HCT116 (cell line): ENCODE measurements at regions not wholly inside any gene's neighbourhood (a gene's known extent, or its start where the extent isn't known, plus 50 kb on each side); places are given as distances from the start of the nearest gene placed in this dataset.

Experiments
- ATAC-seq: fragments of 200-7000 bp; cut with Tn5 transposase; 2 replicates; pipeline ENCODE4 v1.9.1; 2020; ENCODE audit warnings: mild to moderate bottlenecking, moderate library complexity
- BruUV-seq: library from RNA; stranded (reverse); fragments of 400-500 nt; replicated peaks from 2 replicates; lab custom pipeline; 2021; lab: Mats Ljungman, UMichigan
- CTCF ChIA-PET: fragments of 300-600 bp; sonication (Branson Sonifier 250); formaldehyde crosslinking; loops from one replicate; lab custom pipeline; 2021; ENCODE audit warnings: antibody characterized with exemption; lab: Charles Lee
- POLR2A ChIA-PET: fragments of 300-600, 350-600 bp; sonication (Branson Sonifier 250); formaldehyde crosslinking; loops from one replicate; lab custom pipeline; 2021; ENCODE audit warnings: antibody characterized with exemption; lab: Charles Lee
- RAD21 ChIA-PET, 2 experiments: fragments of 300-600 bp; sonication (Branson Sonifier 250); formaldehyde crosslinking; loops; one replicate each; lab custom pipeline; 2023; ENCODE audit warnings: low total read pairs in 2 of 2; ENCODE audit not compliant: uncharacterized antibody in 2 of 2, unreplicated experiment in 2 of 2, low non-redundant PET in 1 of 2; lab: Charles Lee
- DNase-seq: peaks from one replicate; pipeline ENCODE4 v3.0.0-alpha.2; 2010; ENCODE audit warnings: low read depth, low spot score
- H2AFZ ChIP-seq: fragments of 200-600 bp; shearing (Covaris generic), sonication (generic); 2 replicates; pipeline ENCODE4 v1.6.1; 2017; ENCODE audit warnings: low read depth, mixed run types, mixed read lengths, antibody characterized with exemption, low read length; ENCODE audit not compliant: poor library complexity, severe bottlenecking
- H3K27ac ChIP-seq: 2 replicates; pipeline ENCODE4 v1.5.1; 2012; ENCODE audit warnings: low read depth, low read length
- H3K27me3 ChIP-seq: fragments of 200-600 bp; sonication (generic); 2 replicates; pipeline ENCODE4 v1.6.1; 2016; ENCODE audit warnings: mixed run types, low read length, mixed read lengths; ENCODE audit not compliant: insufficient read depth
- H3K36me3 ChIP-seq, 2 experiments: fragments of 200-500 bp in 1 of 2; fragments of 200-600 bp in 1 of 2; sonication (Bioruptor generic) in 1 of 2; sonication (generic) in 1 of 2; 2 replicates each; pipeline versions ENCODE4 v1.5.1 to v1.6.1; 2014 to 2016; ENCODE audit warnings: low read length in 2 of 2, inconsistent platforms in 1 of 2, mixed read lengths in 1 of 2, mixed run types in 1 of 2; ENCODE audit not compliant: insufficient read depth in 2 of 2, control insufficient read depth in 1 of 2
- H3K4me1 ChIP-seq, 2 experiments: fragments of 200-600 bp in 1 of 2; sonication (generic) in 1 of 2; 2 replicates each; pipeline versions ENCODE4 v1.5.1 to v1.6.1; 2012 to 2017; ENCODE audit warnings: low read length in 2 of 2, inconsistent platforms in 1 of 2, mild to moderate bottlenecking in 1 of 2, mixed read lengths in 1 of 2, mixed run types in 1 of 2, moderate library complexity in 1 of 2; ENCODE audit not compliant: insufficient read depth in 2 of 2, control insufficient read depth in 1 of 2
- H3K4me2 ChIP-seq: fragments of 200-600 bp; sonication (generic); 2 replicates; pipeline ENCODE4 v1.6.1; 2017; ENCODE audit warnings: mixed run types, low read length, mixed read lengths
- H3K4me3 ChIP-seq, 2 experiments: fragments of 200-600 bp in 1 of 2; sonication (generic) in 1 of 2; replicated peaks in 1 of 2; 2 replicates each; pipeline ENCODE4 v1.5.1; 2011 to 2016; ENCODE audit warnings: low read length in 2 of 2, control low read depth in 1 of 2, low read depth in 1 of 2, mild to moderate bottlenecking in 1 of 2, mixed read lengths in 1 of 2, mixed run types in 1 of 2
- H3K79me2 ChIP-seq: fragments of 200-600 bp; sonication (generic); 2 replicates; pipeline ENCODE4 v1.6.1; 2017; ENCODE audit warnings: mild to moderate bottlenecking, mixed run types, low read length, moderate library complexity, mixed read lengths; ENCODE audit not compliant: insufficient read depth
- H3K9ac ChIP-seq: fragments of 200-600 bp; sonication (generic); 2 replicates; pipeline ENCODE4 v1.6.1; 2016; ENCODE audit warnings: low read length, mixed read lengths
- H3K9me2 ChIP-seq: fragments of 200-600 bp; sonication (generic), shearing (Covaris generic); 2 replicates; pipeline ENCODE4 v1.6.1; 2017; ENCODE audit warnings: mixed run types, mild to moderate bottlenecking, moderate library complexity; ENCODE audit not compliant: insufficient read depth
- H3K9me3 ChIP-seq, 2 experiments: fragments of 200-500 bp in 1 of 2; fragments of 200-600 bp in 1 of 2; sonication (Bioruptor generic) in 1 of 2; sonication (generic) in 1 of 2; 2 replicates each; pipeline ENCODE4 v1.6.1; 2014 to 2017; ENCODE audit warnings: low read length in 2 of 2, mixed read lengths in 2 of 2, inconsistent platforms in 1 of 2, low read depth in 1 of 2, mild to moderate bottlenecking in 1 of 2, mixed run types in 1 of 2, moderate library complexity in 1 of 2; ENCODE audit not compliant: control insufficient read depth in 1 of 2, insufficient read depth in 1 of 2
- H4K20me1 ChIP-seq: fragments of 200-600 bp; sonication (generic), shearing (Covaris generic); 2 replicates; pipeline ENCODE4 v1.6.1; 2017; ENCODE audit warnings: mixed run types, mild to moderate bottlenecking, moderate library complexity; ENCODE audit not compliant: insufficient read depth
- CBX3 ChIP-seq: IDR thresholded peaks from 2 replicates; pipeline ENCODE4 v1.6.1; 2012; ENCODE audit warnings: low read depth
- MAX ChIP-seq: IDR thresholded peaks from 2 replicates; pipeline ENCODE4 v1.6.1; 2012
- SRF ChIP-seq: IDR thresholded peaks from 2 replicates; pipeline ENCODE4 v1.6.1; 2012; ENCODE audit warnings: low read depth
- ZNF274 ChIP-seq: fragments of 200-500 bp; sonication (Bioruptor generic); IDR thresholded peaks from 2 replicates; pipeline ENCODE4 v1.6.1; 2014; ENCODE audit warnings: mild to moderate bottlenecking, low read depth, low read length, inconsistent platforms
- intact Hi-C: fragments of 100-400 bp; cut with micrococcal nuclease; formaldehyde crosslinking; loops from 2 replicates; pipeline ENCODE4 v1.10.0; 2022
- TF ChIP-seq, protein P1 (sequence below), 3 experiments: fragments of 200-600 bp in 1 of 3; sonication (generic) in 1 of 3; IDR thresholded peaks in 2 of 3; conservative IDR thresholded peaks in 1 of 3; 2 replicates each; pipeline ENCODE4 v1.5.1; 2012 to 2017; ENCODE audit warnings: low read depth in 2 of 3, low read length in 2 of 3, antibody characterized with exemption in 1 of 3, borderline replicate concordance in 1 of 3, control low read depth in 1 of 3, mild to moderate bottlenecking in 1 of 3, mixed read lengths in 1 of 3, mixed run types in 1 of 3, moderate library complexity in 1 of 3; ENCODE audit not compliant: insufficient read depth in 1 of 3

GRCh38 chr7:136210079-136210478, 232.9 kb upstream of the MTPN start:
- Histone ChIP-seq H3K9me2 (no peaks in the 10 kb centered on the region), H3K4me2 (no peak overlapping the region), H3K27me3 (no peaks in the 10 kb centered on the region), H3K9me3 (no peaks in the 10 kb centered on the region), H3K36me3 (no peaks in the 10 kb centered on the region), H2AFZ (no peak overlapping the region), H4K20me1 (no peaks in the 10 kb centered on the region), H3K4me1 (no peaks in the 10 kb centered on the region), H3K79me2 (no peaks in the 10 kb centered on the region), H3K9ac (no peak overlapping the region), H3K4me3 (no peak overlapping the region), H3K27ac (no peak overlapping the region)
- BruUV-seq: no TSS peak
- ChIA-PET POLR2A (no interaction called here), CTCF (no interaction called here), RAD21 (no interaction called here)
- intact Hi-C loops: no loop called here
- ATAC-seq (no peak), DNase-seq (no peak)
- no peak for TF ChIP-seq MAX
- TF ChIP-seq, protein P1, sequence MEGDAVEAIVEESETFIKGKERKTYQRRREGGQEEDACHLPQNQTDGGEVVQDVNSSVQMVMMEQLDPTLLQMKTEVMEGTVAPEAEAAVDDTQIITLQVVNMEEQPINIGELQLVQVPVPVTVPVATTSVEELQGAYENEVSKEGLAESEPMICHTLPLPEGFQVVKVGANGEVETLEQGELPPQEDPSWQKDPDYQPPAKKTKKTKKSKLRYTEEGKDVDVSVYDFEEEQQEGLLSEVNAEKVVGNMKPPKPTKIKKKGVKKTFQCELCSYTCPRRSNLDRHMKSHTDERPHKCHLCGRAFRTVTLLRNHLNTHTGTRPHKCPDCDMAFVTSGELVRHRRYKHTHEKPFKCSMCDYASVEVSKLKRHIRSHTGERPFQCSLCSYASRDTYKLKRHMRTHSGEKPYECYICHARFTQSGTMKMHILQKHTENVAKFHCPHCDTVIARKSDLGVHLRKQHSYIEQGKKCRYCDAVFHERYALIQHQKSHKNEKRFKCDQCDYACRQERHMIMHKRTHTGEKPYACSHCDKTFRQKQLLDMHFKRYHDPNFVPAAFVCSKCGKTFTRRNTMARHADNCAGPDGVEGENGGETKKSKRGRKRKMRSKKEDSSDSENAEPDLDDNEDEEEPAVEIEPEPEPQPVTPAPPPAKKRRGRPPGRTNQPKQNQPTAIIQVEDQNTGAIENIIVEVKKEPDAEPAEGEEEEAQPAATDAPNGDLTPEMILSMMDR (IDR thresholded peaks at IDR 0.05 in 2 of 3, conservative IDR thresholded peaks at IDR 0.05 in 1 of 3; ENCODE audit: borderline replicate concordance in 1 of 3, insufficient read depth in 1 of 3, low read depth in 2 of 3, low read length in 2 of 3): no peak
- TF ChIP-seq ZNF274: no peak

GRCh38 chr7:136205956-136206355, 228.8 kb upstream of the MTPN start:
- intact Hi-C loops: no loop called here
- Histone ChIP-seq H3K4me2 (no peak overlapping the region), H3K9me2 (no peaks in the 10 kb centered on the region), H3K9me3 (no peaks in the 10 kb centered on the region), H2AFZ (no peak overlapping the region), H3K4me1 (no peaks in the 10 kb centered on the region), H3K27ac (no peak overlapping the region), H3K27me3 (no peaks in the 10 kb centered on the region), H3K4me3 (no peak overlapping the region), H3K79me2 (no peaks in the 10 kb centered on the region), H3K9ac (no peak overlapping the region), H3K36me3 (no peaks in the 10 kb centered on the region), H4K20me1 (no peaks in the 10 kb centered on the region; the same call in 1 of the 2 replicates)
- TF ChIP-seq SRF (no peak), CBX3 (no peak)
- no TSS peak for BruUV-seq
- DNase-seq (no peak), ATAC-seq (no peak)
- ChIA-PET POLR2A (no interaction called here), RAD21 (no interaction called here), CTCF (no interaction called here)
